Endothelial cell of umbilical vein (primary cell): ENCODE measurements at regions not wholly inside any gene's neighbourhood (a gene's known extent, or its start where the extent isn't known, plus 50 kb on each side); places are given as distances from the start of the nearest gene placed in this dataset.

Source experiments
- EZH2 ChIP-seq: IDR thresholded peaks from 2 replicates; pipeline ENCODE4 v1.6.1; 2012; ENCODE audit warnings: borderline replicate concordance, low read depth, mild to moderate bottlenecking, moderate library complexity, low read length, inconsistent platforms; ENCODE audit not compliant: severe bottlenecking
- GATA2 ChIP-seq: IDR thresholded peaks from 2 replicates; pipeline ENCODE4 v1.7.0; 2011; ENCODE audit warnings: low read depth, mild to moderate bottlenecking, moderate library complexity, mixed read lengths, low read length; ENCODE audit not compliant: insufficient read length, insufficient read depth
- JUN ChIP-seq: IDR thresholded peaks from 2 replicates; pipeline ENCODE4 v1.6.1; 2011; ENCODE audit warnings: borderline replicate concordance, low read depth; ENCODE audit not compliant: insufficient read length, insufficient read depth
- MAX ChIP-seq: IDR thresholded peaks from 2 replicates; pipeline ENCODE4 v1.6.1; 2011; ENCODE audit not compliant: insufficient read depth, insufficient read length
- MYC ChIP-seq: IDR thresholded peaks from one replicate; pipeline ENCODE4 v1.6.1; 2011; ENCODE audit warnings: mild to moderate bottlenecking, low read depth, low read length
- POLR2A ChIP-seq: IDR thresholded peaks from 2 replicates; pipeline ENCODE4 v1.6.1; 2012; ENCODE audit warnings: low read depth, mild to moderate bottlenecking, control low read depth, low read length
- POLR2AphosphoS5 ChIP-seq: IDR thresholded peaks from 2 replicates; pipeline ENCODE4 v1.6.1; 2012; ENCODE audit warnings: low read depth, mild to moderate bottlenecking, control low read depth, low read length, moderate library complexity; ENCODE audit not compliant: insufficient read depth
- TF ChIP-seq, protein P1 (sequence below), 2 donors: IDR thresholded peaks; 1 replicate in 1 of 2; 2 replicates in 1 of 2; pipeline ENCODE4 v1.5.1; 2011; ENCODE audit warnings: low read length in 2 of 2, mild to moderate bottlenecking in 2 of 2, moderate library complexity in 2 of 2, control low read depth in 1 of 2, inconsistent platforms in 1 of 2, low read depth in 1 of 2; ENCODE audit not compliant: insufficient read depth in 1 of 2; ENCODE audit errors: extremely low read depth in 1 of 2

DNA sequence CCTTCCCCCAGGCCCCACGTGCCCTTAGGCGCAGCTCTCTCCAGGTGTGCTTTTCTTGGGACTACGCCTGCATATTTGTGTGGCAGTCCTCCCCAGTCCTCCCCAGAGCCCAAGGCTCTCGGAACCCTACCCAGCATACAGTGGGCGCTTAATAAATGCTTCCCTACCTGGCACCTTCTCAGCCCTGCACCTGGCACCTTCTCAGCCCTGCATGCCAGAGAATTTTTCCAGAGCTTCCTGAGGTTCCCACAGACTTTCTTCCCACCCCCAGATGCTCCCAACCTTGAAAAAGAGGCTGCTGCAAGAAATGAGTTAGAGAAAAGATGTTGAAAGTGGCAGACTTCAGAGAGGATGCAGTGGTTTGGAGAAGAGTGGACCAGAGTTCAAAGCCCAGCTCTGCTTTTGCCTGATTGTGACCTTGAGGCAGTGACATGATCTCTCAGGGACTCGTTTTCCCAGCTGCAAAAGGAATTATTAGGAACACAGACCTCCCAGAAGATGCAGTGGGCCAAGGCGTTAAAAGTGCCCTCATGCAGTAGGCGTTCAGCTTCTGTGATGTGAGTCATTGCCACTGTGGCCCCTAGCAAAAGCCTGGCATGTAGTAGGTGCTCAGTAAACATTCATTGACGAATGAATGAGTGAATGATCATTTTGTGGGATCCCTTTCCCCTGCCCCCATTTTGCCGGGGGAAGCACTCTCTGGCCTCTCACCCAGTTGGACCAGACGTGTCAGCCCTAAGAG lies 167.2 kb downstream of the PHETA1 start:
- TF ChIP-seq POLR2A, result no peak
- TF ChIP-seq, protein P1, sequence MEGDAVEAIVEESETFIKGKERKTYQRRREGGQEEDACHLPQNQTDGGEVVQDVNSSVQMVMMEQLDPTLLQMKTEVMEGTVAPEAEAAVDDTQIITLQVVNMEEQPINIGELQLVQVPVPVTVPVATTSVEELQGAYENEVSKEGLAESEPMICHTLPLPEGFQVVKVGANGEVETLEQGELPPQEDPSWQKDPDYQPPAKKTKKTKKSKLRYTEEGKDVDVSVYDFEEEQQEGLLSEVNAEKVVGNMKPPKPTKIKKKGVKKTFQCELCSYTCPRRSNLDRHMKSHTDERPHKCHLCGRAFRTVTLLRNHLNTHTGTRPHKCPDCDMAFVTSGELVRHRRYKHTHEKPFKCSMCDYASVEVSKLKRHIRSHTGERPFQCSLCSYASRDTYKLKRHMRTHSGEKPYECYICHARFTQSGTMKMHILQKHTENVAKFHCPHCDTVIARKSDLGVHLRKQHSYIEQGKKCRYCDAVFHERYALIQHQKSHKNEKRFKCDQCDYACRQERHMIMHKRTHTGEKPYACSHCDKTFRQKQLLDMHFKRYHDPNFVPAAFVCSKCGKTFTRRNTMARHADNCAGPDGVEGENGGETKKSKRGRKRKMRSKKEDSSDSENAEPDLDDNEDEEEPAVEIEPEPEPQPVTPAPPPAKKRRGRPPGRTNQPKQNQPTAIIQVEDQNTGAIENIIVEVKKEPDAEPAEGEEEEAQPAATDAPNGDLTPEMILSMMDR (IDR thresholded peaks at IDR 0.05; ENCODE audit: extremely low read depth in 1 of 2, insufficient read depth in 1 of 2, low read depth in 1 of 2, low read length in 2 of 2), result no peak
- TF ChIP-seq EZH2, result no peak
- no peak for TF ChIP-seq GATA2
- no peak for TF ChIP-seq MYC
- TF ChIP-seq JUN, result no peak
- no peak for TF ChIP-seq POLR2AphosphoS5
- no peak for TF ChIP-seq MAX
